GM21529 (cell line): ENCODE measurements at regions not wholly inside any gene's neighbourhood (a gene's known extent, or its start where the extent isn't known, plus 50 kb on each side); places are given as distances from the start of the nearest gene placed in this dataset.

Source experiments
- ATAC-seq: cut with Tn5 transposase; IDR thresholded peaks from one replicate; pipeline ENCODE4 v1.9.1; 2021; ENCODE audit not compliant: unreplicated experiment

DNA sequence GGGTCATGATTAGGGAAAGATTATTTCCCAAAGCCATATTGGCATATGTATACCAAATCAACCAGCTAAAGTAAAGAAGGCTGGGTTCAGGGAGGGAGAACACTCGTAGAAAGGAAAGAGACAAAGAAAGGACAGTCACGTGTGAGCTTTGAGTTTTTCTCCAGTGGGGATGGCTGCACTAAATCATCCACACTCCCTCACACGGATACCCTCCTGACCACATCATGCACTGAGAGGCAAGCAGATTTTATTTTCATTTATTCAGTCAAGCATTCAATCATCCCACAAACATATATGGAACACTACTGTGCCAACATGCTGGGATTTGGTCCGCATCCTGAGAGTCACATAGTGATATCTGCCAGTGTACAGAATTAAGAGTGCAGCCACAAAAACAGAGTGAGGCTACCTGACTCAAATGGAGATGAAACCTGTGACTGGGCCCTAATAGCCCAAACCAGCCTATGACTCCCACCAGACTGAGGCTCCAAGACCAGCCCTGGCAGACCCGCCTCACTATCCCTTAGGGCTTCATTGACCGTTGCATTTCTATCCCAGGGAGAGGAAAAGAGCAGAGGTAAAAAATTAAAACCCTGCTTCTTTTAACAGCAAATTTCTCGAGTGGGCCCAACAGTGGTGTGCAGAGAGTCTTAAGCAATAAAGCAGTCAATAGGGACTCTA is 155.9 kb downstream of the BARHL2 start:
- ATAC-seq = no peak

GRCh38 chr1:90558754-90559378 is 158.2 kb downstream of the BARHL2 start:
- ATAC-seq = no peak

- no peak for ATAC-seq
These were observed 159.0 kb downstream of the BARHL2 start for GRCh38 chr1:90558126-90558525.

GRCh38 chr1:90557706-90558105 is 159.4 kb downstream of the BARHL2 start:
- no peak for ATAC-seq

DNA sequence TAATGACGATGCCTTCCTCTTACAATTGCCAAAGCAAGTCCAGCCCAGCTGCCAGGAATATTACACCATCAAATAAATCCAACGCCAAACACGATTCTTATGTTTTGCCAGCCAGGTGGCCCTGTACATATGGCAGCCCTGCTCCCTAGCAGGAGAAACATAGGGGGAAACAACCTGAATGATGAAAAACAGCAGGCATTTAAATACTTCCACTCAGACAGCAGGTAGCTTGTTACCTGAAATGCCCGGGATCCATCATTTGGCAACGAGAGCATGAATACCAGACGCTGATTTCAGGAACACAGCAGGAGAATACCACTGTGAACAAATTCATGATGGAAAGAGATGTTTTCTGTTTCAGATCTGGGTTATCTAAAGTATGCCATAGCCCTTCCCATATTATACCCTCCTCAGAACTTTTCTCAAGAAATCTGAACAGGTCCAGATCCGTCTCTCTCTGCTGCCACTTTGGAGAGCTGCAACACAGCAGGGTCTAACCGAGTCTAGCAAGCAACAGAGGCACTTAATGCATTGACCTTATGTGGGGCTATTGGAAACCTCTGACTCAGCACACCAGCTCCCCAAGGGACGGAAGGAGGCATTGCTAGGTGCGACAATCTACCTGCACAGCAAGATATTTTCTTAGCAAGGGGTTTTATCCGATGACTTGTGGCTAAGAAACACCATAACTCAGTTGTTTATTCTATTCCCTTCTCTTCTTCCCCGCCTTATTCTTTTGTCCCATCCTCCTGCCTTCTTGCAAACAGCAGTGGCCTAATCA is 166.3 kb downstream of the BARHL2 start:
- no peak for ATAC-seq

GRCh38 chr1:90544356-90544755 is 172.7 kb downstream of the BARHL2 start:
- no peak for ATAC-seq

GRCh38 chr1:90537606-90538362 is 179.3 kb downstream of the BARHL2 start:
- ATAC-seq = no peak

DNA sequence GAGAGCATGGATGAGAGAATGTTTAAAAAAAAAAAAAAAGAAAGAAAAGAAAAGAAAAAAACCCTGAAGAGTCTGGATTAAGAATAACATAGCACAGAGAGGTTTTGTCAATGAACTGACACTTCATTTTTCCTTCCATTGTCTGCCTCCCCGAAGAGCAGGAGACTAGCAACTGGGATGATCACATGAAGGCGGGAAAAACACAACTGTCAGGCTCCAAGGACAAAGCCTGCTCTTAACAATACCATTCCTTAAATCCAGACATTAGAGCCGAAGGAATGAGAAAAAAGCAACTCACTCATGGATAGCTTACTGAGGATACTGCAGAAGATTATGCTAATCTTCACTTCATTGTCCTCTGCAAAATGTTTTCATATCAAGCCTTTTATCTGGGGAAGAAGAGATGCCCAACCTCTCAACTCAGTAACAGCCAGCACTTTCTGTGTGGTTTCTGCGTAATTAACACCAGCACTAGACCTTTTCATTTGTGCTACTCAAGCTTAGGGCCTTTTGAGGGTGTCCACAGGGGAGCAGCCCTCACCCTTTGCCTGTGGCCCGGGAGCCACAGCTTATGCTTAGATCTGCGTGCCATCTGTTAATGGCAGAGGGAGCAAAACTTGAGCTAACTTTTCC is 182.3 kb downstream of the BARHL2 start:
- ATAC-seq = no peak

DNA sequence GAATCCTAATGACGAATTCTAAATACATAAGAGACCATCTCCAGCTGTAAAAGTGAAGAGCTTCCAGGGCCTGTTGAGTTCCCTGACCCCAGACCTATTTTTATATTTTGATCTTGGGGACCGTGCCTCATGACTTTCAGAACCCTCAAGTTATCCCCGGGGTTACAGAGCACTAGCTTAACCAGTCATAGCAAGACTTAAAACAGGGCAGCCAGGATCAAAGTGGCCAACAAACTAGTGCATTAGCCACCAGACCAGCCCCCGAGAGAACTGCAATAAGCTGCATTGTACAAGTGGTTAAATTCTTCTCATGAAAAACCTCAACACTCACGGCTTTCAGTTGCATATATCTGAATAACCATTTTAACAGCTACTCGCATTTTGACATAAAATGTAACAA is 183.0 kb downstream of the BARHL2 start:
- ATAC-seq = no peak

DNA sequence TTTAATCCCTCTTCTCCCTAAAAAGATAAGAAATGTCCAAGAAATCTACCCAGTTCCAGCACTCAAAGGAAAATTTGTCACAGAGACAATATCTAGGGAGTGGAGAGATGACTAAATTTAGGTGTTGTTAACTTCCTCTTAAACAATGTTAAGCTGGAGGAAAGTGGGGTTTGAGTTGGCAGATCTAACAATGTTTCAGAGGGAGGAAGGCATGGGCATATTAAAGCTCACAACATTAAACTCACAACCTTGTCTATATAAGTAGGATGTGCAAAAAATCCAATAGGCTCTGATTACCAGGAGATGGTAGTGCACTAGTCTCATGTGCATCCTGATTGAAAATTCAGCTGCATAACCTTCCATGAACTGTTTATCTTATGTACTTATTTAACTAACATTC is 190.1 kb downstream of the BARHL2 start:
- no peak for ATAC-seq

- no peak for ATAC-seq
These were observed 194.7 kb downstream of the BARHL2 start for GRCh38 chr1:90522432-90522831.

GRCh38 chr1:90513956-90514355 is 203.1 kb downstream of the BARHL2 start:
- ATAC-seq = no peak

GRCh38 chr1:90512441-90512840 is 204.7 kb downstream of the BARHL2 start:
- ATAC-seq = no peak

DNA sequence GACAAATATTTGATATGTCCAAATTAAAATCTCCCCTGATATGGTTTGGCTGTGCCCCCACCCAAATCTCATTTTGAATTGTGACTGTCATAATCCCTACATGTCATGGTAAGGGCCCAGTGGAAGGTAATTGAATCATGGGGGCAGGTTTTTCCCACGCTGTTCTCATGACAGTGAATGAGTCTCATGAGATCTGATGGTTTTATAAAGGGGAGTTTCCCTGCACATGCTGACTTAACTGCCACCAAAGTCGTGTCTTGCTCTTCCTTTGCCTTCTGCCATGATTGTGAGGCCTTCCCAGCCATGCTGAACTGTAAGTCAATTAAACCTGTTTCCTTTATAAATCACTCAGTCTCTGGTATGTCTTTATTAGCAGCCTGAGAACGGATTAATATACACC is 207.0 kb downstream of the BARHL2 start:
- no peak for ATAC-seq

- ATAC-seq = peak; percentile 42
These were observed 207.7 kb downstream of the BARHL2 start for GRCh38 chr1:90509225-90510048.

DNA sequence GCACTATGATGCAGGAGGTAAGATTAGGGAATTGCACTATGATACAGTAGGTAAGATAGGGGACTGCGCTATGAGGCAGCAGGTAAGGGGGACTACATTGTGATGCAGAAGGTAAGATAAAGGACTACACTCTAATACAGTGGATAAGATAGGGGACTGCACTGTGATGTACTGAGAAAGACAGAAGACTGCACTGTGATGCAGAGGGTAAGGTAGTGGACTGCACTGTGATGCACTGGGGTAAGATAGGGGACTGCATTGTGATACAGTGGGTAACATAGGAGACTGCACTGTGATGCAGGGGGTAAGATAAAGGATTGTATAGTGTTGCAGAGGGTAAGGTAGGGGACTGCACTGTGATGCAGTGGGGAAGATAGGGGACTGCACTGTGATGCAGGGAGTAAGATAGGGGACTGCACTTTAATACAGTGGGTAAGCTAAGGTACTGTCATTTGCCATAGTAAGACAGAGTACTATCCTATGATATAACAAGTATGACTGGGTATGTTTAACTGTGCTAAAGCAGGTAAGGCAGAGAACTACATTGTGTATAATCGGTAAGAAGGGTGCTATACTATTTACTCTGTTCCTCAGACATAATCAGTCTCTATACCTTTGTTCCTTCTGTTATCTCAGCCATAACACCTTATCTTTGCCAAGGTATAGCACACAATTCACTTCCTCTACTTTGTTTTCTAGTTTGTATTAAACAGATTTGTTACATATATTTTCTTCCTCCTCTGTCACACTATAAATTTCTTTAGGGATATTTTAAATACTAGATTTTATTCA is 208.5 kb downstream of the BARHL2 start:
- ATAC-seq = no peak

DNA sequence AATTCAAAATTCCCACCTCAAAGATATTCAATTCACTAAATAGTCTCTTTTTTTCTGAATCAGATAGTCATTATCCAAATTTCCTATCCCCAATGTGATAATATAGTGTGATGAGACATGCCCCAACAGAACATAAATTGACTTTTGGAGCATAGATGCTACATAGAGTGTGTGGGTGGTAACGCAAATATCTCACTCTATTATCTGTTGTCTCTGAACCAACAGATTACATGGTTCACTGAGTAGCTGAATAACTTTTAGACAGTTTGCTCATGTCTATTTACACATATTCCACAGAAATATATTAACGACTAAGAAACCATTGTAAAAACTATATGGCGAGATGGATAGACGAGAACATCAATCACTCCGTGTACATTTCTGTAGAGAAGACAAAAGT is 209.9 kb downstream of the BARHL2 start:
- ATAC-seq = no peak

DNA sequence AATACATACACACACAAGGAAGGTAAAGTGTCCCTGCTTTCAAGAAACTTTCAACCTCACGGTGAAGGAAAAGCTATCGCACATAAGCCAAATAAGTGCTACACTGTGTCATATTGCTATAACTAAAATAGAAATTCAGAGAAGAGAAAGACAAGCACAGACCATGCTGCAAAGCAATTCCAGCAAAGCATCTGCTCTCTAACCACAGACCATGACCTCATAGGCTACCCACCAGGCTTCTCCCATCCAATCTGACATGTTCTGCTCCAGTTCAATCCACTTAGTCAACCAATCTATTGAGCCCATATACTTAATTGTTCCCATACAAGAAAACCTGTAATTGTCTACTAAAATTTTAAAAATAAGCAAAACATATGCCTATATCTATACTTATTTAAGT is 211.3 kb downstream of the BARHL2 start:
- no peak for ATAC-seq

GRCh38 chr1:90504509-90504908 is 212.6 kb downstream of the BARHL2 start:
- ATAC-seq = no peak
